ENCODE measurements at regions not wholly inside any gene's neighbourhood (a gene's known extent, or its start where the extent isn't known, plus 50 kb on each side); places are given as distances from the start of the nearest gene placed in this dataset.

DNA sequence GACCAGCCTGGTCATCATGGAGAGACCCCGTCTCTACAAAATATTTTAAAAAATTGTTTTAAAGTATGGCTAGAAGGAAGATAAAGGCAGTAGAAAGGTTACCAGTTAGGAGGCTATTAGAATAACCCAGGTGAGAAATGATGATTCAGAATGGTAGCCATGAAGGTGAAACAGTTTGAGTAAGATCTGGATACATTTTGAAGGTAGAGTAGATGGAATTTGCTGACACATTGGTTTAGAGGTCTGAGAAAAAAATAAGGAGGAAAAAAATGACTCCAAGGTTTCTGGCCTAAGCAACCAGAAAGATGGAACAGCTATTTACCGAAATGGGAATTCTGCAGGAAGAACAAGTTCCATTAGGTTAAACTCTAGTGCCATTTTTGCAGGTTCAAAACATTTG lies 167.9 kb upstream of the TAB2 start:
- DNase-seq (ENCODE audit: low read depth in 2 of 2) = no peak

- DNase-seq (ENCODE audit: low read depth in 2 of 2) = no peak
These were observed 167.2 kb upstream of the TAB2 start for GRCh38 chr6:149150301-149150700.

DNA sequence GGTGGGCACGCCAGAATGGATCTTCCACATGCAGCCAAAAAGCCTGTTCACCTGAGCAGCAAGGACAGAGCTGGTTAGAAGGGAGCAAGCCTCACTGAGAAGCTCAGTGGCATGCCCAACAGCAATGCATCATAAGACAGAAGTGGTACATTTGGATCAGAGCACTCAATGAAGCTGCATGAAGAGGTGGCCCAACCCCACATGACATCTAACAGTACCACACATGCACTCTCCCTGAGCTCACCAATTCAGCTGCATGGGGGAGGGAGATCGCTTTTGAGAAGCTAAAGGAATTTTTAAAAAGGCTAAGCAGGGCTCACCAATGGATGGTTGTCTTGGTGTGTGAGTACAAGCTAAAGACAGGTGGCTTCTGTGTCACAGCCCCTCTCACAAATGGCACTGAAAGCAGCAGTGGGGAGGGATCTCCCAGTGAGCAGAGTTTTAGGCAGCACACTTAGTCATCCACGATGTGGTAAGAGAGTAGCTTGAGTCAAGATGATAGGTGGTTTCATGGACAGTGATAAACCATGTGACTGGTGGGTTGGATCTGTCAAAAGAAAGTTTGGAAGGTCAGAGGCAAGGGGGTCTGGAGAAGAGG lies 166.6 kb upstream of the TAB2 start:
- no peak for DNase-seq (ENCODE audit: low read depth in 2 of 2)

DNA sequence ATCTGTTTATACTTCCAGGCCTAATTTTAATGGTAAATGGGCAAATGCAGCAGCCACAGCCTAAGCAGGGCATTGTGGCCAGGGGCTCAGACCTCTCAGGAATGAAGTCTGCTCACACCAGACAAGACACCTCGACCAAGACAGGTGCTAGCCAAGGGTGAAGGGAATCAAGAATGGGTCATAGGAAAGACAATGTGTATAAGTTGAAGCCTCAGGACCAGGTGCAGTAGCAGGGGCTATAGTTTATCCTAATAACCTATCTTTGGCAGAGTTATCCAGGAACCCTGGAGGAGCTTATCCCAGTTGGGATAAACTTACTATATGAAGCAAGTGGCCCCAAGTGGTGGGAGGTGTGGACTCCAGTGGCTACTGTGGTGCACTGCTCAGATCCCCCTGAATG lies 165.0 kb upstream of the TAB2 start:
- DNase-seq (ENCODE audit: low read depth in 2 of 2) = no peak

DNA sequence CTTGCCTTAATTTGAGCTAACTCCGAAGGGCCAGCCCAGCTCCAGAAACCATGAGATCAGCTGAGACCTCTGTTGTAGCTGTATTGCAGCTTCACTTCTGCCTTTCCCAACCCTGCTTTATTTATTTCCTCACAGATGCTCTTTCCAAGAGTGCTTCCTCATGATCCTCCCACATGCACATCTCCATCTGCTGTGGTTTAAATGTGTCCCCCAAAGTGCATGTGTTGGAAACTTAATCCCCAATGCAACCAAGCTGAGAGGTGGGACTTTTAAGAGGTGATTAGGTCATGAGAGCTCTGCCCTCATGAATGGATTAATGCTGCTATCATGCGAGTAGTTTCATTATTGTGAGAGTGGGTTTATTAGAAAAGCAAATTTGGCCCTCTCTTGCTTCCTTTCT lies 164.4 kb upstream of the TAB2 start:
- no peak for DNase-seq (ENCODE audit: low read depth in 2 of 2)

GRCh38 chr6:149153693-149154092 lies 163.8 kb upstream of the TAB2 start:
- DNase-seq (ENCODE audit: low read depth in 2 of 2) = no peak

- DNase-seq (ENCODE audit: low read depth in 2 of 2) = no peak
These were observed 163.2 kb upstream of the TAB2 start for GRCh38 chr6:149154261-149154821.

GRCh38 chr6:149157126-149157525 lies 160.4 kb upstream of the TAB2 start:
- DNase-seq (ENCODE audit: low read depth in 2 of 2) = no peak

- no peak for DNase-seq (ENCODE audit: low read depth in 2 of 2)
These were observed 159.4 kb upstream of the TAB2 start for GRCh38 chr6:149158076-149158475.

GRCh38 chr6:149160943-149161342 lies 156.6 kb upstream of the TAB2 start:
- no peak for DNase-seq (ENCODE audit: low read depth in 2 of 2)

DNA sequence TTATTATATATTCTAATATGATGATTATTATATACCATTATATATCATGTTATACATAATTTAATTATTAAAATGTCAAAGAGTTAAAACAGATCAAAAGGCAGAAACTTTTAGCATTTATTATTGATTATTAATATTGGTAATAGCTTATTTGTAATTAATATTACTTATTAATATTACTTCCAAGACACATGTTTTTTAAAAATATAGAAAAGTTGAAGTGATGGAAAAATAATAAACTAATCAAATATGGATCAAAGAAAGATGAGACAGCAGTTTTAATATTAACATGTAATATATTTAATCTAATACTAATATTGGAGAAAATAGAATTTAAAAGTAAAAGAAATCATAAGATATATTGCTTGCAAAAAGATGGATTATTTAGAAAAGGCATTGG lies 154.6 kb upstream of the TAB2 start:
- no peak for DNase-seq (ENCODE audit: low read depth in 2 of 2)

DNA sequence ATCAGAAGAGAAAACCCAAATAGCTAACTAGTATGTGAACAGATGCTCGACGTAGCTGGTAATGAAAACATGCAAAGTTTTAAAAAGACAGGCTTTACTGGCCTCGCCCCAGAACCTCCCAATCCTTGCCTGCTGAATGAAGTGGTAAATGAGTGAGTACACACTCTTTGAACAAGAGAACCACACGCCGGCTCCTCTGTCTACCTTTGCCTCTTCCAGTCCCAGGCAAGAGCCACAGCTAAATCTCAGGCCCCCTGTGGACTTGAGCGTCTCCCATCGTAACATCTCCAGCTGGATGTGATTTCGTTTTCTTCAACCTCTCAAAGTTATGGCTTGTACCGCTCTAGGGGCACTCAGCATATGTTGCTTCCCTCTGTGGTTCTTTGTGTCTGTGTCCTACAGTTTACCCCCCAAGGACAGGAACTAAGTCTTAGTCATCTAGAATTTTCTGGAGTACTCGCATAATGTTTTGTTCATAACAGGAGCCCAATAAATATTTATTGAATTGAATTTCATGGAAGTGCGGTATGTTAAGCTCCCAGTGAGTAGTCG lies 153.2 kb upstream of the TAB2 start:
- DNase-seq (ENCODE audit: low read depth in 2 of 2) = no peak

- DNase-seq (ENCODE audit: low read depth in 2 of 2) = no peak
These were observed 151.2 kb upstream of the TAB2 start for GRCh38 chr6:149166336-149166735.

GRCh38 chr6:149166747-149167146 lies 150.8 kb upstream of the TAB2 start:
- DNase-seq (ENCODE audit: low read depth in 2 of 2) = no peak

DNA sequence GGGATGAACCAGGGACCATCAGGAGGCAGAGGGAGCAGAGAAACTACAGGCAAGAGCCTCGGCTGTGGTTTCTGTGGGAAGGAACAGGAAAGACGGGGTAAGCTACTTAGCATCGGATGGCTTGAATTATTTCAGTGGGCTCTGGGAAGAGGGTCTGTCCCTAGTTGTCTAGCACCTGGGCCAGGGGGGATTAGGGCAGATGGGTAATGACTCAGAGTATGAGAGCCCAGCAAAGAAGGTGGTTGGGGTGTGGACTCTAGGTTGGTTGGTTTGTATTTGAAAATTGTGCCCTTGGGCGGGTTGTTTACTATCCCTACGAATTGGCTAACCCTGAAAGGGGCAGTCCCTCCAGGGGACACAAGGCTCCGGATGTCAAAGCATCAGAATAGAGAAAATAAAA lies 148.5 kb upstream of the TAB2 start:
- no peak for DNase-seq (ENCODE audit: low read depth in 2 of 2)

- no peak for DNase-seq (ENCODE audit: low read depth in 2 of 2)
These were observed 147.6 kb upstream of the TAB2 start for GRCh38 chr6:149169761-149170511.

DNA sequence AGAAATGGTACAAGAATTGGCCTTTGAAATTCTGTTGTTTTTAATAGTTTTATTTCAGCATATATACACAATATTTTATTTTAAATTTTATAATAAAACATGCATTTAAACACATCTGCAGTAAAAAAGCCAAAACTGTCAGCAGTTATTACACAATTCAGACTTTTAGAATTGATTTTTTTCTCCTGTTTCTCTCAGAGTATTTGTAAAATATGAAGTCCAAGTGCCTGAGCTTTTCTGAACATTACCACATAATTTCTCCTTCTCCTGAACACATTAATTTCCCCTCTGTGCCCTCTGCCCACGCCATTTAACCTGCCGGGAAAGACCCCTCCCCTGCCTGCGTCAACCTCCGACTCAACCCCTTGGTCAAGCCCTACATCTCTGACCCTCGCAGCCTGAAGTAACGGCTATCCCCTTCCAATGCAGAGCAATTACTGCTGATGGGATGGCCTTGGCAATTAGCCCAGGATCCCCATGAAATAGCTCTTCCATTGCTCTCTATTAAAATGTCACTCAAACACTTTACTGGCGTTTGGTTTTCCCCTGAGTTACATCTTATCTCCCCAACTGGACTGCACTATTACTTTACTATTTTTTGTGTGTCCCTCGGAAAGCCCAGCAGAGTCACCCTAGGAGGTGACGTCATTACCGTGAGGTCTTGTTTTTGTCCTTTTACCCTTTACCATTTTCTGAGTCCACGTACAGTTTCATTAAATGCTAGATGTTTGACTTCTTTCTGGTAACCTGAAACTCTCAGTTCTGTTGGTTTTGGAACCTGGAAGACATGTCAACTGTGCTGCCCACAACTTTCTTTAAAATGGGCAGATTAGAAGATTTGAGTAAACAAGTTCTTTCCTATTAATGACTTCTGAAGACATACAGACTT lies 146.7 kb upstream of the TAB2 start:
- no peak for DNase-seq (ENCODE audit: low read depth in 2 of 2)

GRCh38 chr6:149173222-149173621 lies 144.3 kb upstream of the TAB2 start:
- DNase-seq (ENCODE audit: low read depth in 2 of 2) = no peak

DNA sequence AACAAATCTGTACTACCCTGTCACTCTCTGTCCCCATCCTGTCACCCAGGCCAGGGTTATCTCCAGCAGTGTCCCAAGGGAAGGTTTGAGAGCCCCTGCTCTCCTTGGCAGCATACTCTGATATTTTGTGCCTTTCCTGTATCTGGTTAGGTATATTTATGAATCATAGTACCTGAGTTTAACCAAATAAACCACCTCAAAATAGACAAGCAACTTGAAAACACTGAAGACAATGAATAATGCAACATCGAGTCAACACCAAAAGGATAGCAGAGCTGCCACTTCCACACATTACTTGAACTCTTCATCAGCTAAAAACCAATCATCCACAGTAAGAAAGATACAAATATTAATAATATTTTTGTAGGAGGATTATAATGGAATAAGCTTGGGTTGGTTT lies 142.6 kb upstream of the TAB2 start:
- DNase-seq (ENCODE audit: low read depth in 2 of 2) = no peak

- DNase-seq (ENCODE audit: low read depth in 2 of 2) = no peak
These were observed 140.4 kb upstream of the TAB2 start for GRCh38 chr6:149176971-149177667.

DNA sequence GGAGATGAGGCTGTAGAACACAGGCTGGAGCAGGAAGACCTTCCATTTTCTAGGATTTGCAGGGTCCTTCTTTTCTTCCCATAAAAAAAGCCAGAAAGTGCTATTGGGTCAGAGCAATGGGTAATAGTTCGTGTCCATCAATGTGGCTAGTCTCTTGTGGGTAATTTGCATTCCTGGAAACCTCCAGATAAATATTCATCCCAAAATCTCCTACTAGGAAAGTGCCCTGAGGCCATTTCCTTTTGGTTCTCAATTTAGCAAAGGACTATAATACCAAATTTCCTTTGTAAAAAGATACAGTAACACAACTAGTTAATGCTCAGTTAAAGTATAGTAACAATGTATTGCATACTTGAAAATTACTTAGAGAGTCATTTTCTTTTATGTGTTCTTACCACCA lies 138.1 kb upstream of the TAB2 start:
- DNase-seq (ENCODE audit: low read depth in 2 of 2) = no peak

- DNase-seq (ENCODE audit: low read depth in 2 of 2) = no peak
These were observed 136.2 kb upstream of the TAB2 start for GRCh38 chr6:149181304-149181703.
